NCI-H2107 treated with DMSO at 0.1 percent for 48 hours (cell line): ENCODE measurements at regions not wholly inside any gene's neighbourhood (a gene's known extent, or its start where the extent isn't known, plus 50 kb on each side); places are given as distances from the start of the nearest gene placed in this dataset.
A peak's percentile ranks its signal among the peaks of the same experiment; 100 is the strongest.
"Not testable (repeated sequence)": the region's sequence is repeated elsewhere in the genome, so short reads cannot be mapped to it uniquely, and the experiment has no call there.

Source experiments
- DNase-seq: peaks from one replicate; lab custom pipeline; 2025; ENCODE audit not compliant: unreplicated experiment; lab: John Stamatoyannopoulos, UW

- DNase-seq, result no peak
Observed at GRCh38 chr20:48531505-48531904, 296.3 kb downstream of the PREX1 start.

- DNase-seq, result no peak
Observed at GRCh38 chr20:48530957-48531356, 296.8 kb downstream of the PREX1 start.

- DNase-seq, result no peak
Observed at GRCh38 chr20:48528346-48528745, 299.5 kb downstream of the PREX1 start.

GRCh38 chr20:48527771-48528170, 300.0 kb downstream of the PREX1 start:
- no peak for DNase-seq

GRCh38 chr20:48526936-48527335, 300.9 kb downstream of the PREX1 start:
- DNase-seq, result no peak

DNA sequence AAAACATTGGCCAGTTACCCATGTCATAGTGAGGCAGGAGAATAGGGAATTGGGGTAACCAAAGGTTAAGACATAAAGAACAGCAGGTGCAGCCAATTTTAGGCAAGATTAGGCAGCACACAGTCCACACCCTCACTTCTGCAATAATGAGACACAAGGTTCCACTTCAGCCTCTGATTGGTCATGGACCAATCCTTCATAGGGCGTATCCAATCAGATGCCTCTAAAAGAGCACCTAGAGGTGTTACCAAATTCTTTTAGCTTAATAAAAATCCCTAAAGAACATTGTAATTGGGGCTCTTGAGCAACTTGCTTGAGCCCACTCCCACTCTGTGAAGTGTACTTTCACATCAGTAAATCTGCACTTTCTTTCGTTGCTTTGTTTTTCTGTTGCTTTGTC, 302.4 kb downstream of the PREX1 start:
- DNase-seq, result no peak

DNA sequence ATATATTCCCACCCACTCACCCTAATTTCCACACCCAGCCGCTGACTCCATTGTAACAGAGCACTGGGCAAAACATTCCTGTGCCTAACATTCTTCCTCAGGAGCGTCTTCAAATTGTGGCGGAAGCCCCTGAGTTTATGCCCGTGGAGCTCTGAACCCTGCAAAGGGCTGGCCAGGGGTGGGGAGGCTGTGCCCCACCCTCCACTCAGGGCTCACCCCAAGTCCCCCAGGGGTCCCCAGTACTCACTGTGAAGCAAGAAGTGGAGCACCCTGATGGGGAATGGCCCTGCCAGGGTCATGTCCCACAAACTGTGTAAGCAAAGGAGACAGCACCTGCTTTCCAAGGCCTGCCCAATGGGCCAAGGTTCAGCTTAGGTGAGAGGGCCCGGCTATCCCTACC, 303.2 kb downstream of the PREX1 start:
- no peak for DNase-seq

- DNase-seq, result no peak
Observed at GRCh38 chr20:48523191-48523995, 304.4 kb downstream of the PREX1 start.

DNA sequence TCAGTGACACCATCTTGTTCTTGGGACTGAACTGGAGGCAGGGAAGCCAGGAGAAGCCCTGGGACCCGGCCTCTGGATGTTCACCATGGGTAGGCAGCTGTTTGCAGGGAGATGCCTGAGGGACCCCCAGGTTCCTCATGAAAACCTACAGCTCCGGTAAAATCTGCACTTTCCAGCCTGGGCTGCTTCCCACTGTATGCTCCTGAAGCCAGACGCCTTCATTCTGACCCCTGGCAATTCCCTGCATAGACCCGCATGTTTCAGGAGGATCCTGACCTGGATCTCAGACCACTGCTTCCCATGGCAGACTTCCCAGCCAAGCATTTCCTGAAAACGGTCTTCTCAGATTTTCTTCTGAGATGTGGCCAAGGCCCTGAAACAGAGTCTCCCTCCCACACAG, 306.7 kb downstream of the PREX1 start:
- DNase-seq, result no peak

- DNase-seq, result peak; percentile 29
Observed at GRCh38 chr20:48516196-48516595, 311.6 kb downstream of the PREX1 start.

GRCh38 chr20:48514577-48514976, 313.2 kb downstream of the PREX1 start:
- DNase-seq, result not testable (repeated sequence)

- not testable (repeated sequence) for DNase-seq
Observed at GRCh38 chr20:48512539-48512938, 315.3 kb downstream of the PREX1 start.

DNA sequence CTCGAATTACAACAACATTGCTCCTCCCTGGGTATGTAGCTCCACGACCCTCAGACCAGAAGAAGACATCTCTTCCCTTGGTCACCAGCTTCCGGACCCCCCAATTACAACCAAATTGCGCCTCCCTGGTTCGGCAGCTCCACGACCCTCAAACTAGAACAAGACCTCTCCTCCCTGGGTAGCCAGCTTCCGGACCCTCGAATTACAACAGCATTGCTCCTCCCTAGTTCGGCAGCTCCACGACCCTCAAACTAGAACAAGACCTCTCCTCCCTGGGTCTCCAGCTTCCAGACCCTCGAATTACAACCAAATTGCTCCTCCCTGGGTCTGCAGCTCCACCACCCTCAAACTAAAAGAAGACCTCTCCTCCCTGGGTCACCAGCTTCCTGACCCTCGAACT, 322.7 kb downstream of the PREX1 start:
- not testable (repeated sequence) for DNase-seq

GRCh38 chr20:48503166-48503815, 324.5 kb downstream of the PREX1 start:
- DNase-seq, result no peak

DNA sequence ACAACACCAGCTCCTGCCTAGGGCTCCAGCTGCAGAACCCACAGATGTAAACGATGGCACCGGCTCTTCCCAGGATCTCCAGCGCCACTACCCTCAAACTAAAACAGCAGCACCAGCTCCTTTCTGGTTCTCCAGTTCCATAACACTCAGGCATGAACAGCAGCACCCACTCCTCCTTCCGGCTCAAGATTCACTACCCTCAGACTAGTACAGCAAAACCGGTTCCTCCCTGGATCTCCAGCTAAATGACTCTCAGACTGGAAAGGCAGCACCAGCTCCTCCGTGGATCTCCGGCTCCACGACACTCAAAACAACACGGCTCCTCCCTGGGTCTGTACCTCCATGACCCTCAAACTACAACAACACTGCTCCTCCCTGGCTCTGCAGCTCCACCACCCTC, 325.0 kb downstream of the PREX1 start:
- no peak for DNase-seq

GRCh38 chr20:48502016-48502415, 325.8 kb downstream of the PREX1 start:
- DNase-seq, result no peak

- not testable (repeated sequence) for DNase-seq
Observed at GRCh38 chr20:48500900-48501299, 326.9 kb downstream of the PREX1 start.

- not testable (repeated sequence) for DNase-seq
Observed at GRCh38 chr20:48498939-48499338, 328.9 kb downstream of the PREX1 start.

DNA sequence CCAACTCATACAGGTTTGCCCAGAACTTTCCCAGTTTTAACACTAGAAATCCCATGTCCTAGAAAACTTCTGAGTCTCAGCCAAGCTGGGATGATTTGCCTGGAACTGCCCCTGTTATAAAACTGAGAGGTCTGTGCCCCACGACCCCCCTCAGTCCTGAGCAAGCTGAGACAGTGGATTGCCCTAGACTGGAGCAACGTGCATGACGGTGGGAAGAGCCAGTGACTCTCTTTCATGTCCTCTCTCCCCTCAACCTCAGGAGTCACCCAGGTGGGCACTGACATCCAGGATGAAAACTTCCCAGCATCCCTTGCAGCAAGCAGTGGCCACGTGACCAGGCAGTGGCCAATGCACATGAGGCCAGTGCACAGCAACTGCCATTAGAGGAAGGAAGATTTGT, 329.7 kb downstream of the PREX1 start:
- DNase-seq, result not testable (repeated sequence)

DNA sequence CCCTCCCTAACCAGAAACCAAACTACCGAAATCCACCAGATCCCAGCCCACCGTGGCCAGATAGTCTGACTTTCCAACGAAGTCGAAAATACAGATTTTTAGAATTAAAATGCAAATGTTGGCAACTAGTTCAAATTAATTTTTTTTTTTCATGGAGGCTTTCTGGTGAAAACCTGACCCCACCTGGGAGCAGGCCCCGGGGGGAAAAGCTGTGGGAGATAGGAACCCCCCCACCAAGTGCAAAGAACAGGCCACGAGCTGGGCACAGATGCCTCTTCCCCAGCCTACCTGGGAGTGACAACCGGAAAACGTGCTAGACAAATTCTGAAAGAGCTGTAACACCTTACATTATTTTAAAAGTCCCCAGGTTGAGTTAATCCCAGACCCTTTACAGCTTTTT, 333.8 kb downstream of the PREX1 start:
- DNase-seq, result no peak

GRCh38 chr20:48493331-48493730, 334.5 kb downstream of the PREX1 start:
- DNase-seq, result not testable (repeated sequence)

- no peak for DNase-seq
Observed at GRCh38 chr20:48492715-48493070, 335.1 kb downstream of the PREX1 start.
